Ureter (tissue), 1 donor: ENCODE measurements at regions not wholly inside any gene's neighbourhood (a gene's known extent, or its start where the extent isn't known, plus 50 kb on each side); places are given as distances from the start of the nearest gene placed in this dataset.
"Not testable (repeated sequence)": the region's sequence is repeated elsewhere in the genome, so short reads cannot be mapped to it uniquely, and the experiment has no call there.

Experiments used
- DNase-seq: peaks from one replicate; pipeline ENCODE4 v3.0.0-alpha.2; 2020; ENCODE audit warnings: low spot score
- donor health status: DM: yes; HTN: yes; CAD: no.

- no peak for DNase-seq
These were observed 102.3 kb upstream of the ZNF648 start for GRCh38 chr1:182163821-182164223.

GRCh38 chr1:182159443-182159842, 97.9 kb upstream of the ZNF648 start:
- DNase-seq = no peak

- no peak for DNase-seq
These were observed 95.7 kb upstream of the ZNF648 start for GRCh38 chr1:182157187-182157586.

GRCh38 chr1:182154425-182154824, 92.9 kb upstream of the ZNF648 start:
- DNase-seq = not testable (repeated sequence)

GRCh38 chr1:182149411-182149965, 88.0 kb upstream of the ZNF648 start:
- no peak for DNase-seq

- DNase-seq = no peak
These were observed 86.4 kb upstream of the ZNF648 start for GRCh38 chr1:182147951-182148350.

GRCh38 chr1:182147136-182147820, 85.8 kb upstream of the ZNF648 start:
- DNase-seq = no peak

- DNase-seq = peak; percentile 60
These were observed 84.8 kb upstream of the ZNF648 start for GRCh38 chr1:182146286-182146685.

GRCh38 chr1:182145441-182145840, 83.9 kb upstream of the ZNF648 start:
- DNase-seq = no peak

GRCh38 chr1:182144646-182145030, 83.1 kb upstream of the ZNF648 start:
- no peak for DNase-seq

- peak; percentile 84 for DNase-seq
These were observed 82.5 kb upstream of the ZNF648 start for GRCh38 chr1:182143825-182144645.

- DNase-seq = peak; percentile 96
These were observed 81.7 kb upstream of the ZNF648 start for GRCh38 chr1:182143154-182143657.

- DNase-seq = no peak
These were observed 81.1 kb upstream of the ZNF648 start for GRCh38 chr1:182142621-182143020.

GRCh38 chr1:182141040-182141439, 79.5 kb upstream of the ZNF648 start:
- no peak for DNase-seq

- no peak for DNase-seq
These were observed 78.0 kb upstream of the ZNF648 start for GRCh38 chr1:182139496-182139895.

- no peak for DNase-seq
These were observed 76.0 kb upstream of the ZNF648 start for GRCh38 chr1:182137546-182137945.

GRCh38 chr1:182135946-182136345, 74.4 kb upstream of the ZNF648 start:
- DNase-seq = no peak

GRCh38 chr1:182134257-182134656, 72.7 kb upstream of the ZNF648 start:
- DNase-seq = no peak

- no peak for DNase-seq
These were observed 71.7 kb upstream of the ZNF648 start for GRCh38 chr1:182133181-182133580.

GRCh38 chr1:182129398-182129797, 67.9 kb upstream of the ZNF648 start:
- no peak for DNase-seq

GRCh38 chr1:182128502-182128901, 67.0 kb upstream of the ZNF648 start:
- no peak for DNase-seq

GRCh38 chr1:182127656-182128055, 66.1 kb upstream of the ZNF648 start:
- DNase-seq = no peak
